ENCODE measurements at regions not wholly inside any gene's neighbourhood (a gene's known extent, or its start where the extent isn't known, plus 50 kb on each side); places are given as distances from the start of the nearest gene placed in this dataset.

DNA sequence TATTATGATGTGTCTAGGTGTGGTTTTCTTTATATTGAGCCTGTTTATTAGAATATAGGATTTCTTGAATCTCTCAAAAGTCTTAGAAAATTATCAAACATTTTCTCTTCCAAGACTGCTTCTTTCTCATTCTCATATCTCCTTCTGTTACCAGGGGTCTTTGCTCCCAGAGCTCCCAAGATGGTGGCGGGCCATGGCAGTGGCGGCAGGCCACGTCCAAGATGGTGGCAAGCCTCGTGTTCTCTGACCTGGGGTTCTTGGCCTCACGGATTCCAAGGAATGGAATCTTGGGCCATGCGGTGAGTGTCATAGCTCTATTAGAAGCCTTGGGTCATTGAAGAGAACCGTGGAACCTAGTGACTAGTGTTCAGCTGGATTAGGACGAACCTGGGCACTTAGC is 248.9 kb downstream of the SMARCA2 start:
- ChIA-PET POLR2A (no interaction called here), CTCF (interaction anchor here (0.6 to 0.7 kb wide), 2 partner anchors 13 to 806 kb away, joined by 3 to 4 read pairs; no protein-coding TSS in a partner anchor)
- TF ChIP-seq ZNF560 (tag by site-specific recombination; IDR thresholded peaks at IDR 0.05; ENCODE audit: borderline replicate concordance) (no peak), ZNF223 (tag by site-specific recombination; IDR thresholded peaks at IDR 0.05) (no peak), ZNF274 (IDR thresholded peaks at IDR 0.05; ENCODE audit: low read length) (no peak), ZNF274 (tag by site-specific recombination; IDR thresholded peaks at IDR 0.05; ENCODE audit: borderline replicate concordance) (no peak), ZNF791 (tag by site-specific recombination; IDR thresholded peaks at IDR 0.05) (no peak), ZNF629 (tag by site-specific recombination; IDR thresholded peaks at IDR 0.05) (no peak), HOXA7 (CRISPR knock-in tag; IDR thresholded peaks at IDR 0.05; ENCODE audit: borderline replicate concordance) (no peak), ZFP3 (tag by site-specific recombination; IDR thresholded peaks at IDR 0.05; ENCODE audit: low read depth) (no peak), YY2 (tag by site-specific recombination; IDR thresholded peaks at IDR 0.05) (no peak)
- TF ChIP-seq, protein P1, sequence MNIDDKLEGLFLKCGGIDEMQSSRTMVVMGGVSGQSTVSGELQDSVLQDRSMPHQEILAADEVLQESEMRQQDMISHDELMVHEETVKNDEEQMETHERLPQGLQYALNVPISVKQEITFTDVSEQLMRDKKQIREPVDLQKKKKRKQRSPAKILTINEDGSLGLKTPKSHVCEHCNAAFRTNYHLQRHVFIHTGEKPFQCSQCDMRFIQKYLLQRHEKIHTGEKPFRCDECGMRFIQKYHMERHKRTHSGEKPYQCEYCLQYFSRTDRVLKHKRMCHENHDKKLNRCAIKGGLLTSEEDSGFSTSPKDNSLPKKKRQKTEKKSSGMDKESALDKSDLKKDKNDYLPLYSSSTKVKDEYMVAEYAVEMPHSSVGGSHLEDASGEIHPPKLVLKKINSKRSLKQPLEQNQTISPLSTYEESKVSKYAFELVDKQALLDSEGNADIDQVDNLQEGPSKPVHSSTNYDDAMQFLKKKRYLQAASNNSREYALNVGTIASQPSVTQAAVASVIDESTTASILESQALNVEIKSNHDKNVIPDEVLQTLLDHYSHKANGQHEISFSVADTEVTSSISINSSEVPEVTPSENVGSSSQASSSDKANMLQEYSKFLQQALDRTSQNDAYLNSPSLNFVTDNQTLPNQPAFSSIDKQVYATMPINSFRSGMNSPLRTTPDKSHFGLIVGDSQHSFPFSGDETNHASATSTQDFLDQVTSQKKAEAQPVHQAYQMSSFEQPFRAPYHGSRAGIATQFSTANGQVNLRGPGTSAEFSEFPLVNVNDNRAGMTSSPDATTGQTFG (tag by site-specific recombination; IDR thresholded peaks at IDR 0.05; ENCODE audit: borderline replicate concordance): no peak
- TF ChIP-seq, protein P2, sequence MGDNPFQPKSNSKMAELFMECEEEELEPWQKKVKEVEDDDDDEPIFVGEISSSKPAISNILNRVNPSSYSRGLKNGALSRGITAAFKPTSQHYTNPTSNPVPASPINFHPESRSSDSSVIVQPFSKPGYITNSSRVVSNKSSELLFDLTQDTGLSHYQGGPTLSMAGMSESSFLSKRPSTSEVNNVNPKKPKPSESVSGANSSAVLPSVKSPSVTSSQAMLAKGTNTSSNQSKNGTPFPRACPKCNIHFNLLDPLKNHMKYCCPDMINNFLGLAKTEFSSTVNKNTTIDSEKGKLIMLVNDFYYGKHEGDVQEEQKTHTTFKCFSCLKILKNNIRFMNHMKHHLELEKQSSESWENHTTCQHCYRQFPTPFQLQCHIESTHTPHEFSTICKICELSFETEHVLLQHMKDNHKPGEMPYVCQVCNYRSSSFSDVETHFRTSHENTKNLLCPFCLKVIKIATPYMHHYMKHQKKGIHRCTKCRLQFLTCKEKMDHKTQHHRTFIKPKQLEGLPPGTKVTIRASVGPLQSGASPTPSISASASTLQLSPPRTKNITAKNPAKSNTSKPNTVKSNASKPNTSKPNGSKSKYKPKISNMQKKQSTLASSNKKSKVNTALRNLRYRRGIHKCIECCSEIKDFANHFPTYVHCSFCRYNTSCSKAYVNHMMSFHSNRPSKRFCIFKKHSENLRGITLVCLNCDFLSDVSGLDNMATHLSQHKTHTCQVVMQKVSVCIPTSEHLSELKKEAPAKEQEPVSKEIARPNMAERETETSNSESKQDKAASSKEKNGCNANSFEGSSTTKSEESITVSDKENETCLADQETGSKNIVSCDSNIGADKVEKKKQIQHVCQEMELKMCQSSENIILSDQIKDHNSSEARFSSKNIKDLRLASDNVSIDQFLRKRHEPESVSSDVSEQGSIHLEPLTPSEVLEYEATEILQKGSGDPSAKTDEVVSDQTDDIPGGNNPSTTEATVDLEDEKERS (tag by site-specific recombination; IDR thresholded peaks at IDR 0.05): no peak
- TF ChIP-seq, protein P3, sequence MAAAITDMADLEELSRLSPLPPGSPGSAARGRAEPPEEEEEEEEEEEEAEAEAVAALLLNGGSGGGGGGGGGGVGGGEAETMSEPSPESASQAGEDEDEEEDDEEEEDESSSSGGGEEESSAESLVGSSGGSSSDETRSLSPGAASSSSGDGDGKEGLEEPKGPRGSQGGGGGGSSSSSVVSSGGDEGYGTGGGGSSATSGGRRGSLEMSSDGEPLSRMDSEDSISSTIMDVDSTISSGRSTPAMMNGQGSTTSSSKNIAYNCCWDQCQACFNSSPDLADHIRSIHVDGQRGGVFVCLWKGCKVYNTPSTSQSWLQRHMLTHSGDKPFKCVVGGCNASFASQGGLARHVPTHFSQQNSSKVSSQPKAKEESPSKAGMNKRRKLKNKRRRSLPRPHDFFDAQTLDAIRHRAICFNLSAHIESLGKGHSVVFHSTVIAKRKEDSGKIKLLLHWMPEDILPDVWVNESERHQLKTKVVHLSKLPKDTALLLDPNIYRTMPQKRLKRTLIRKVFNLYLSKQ (tag by site-specific recombination; IDR thresholded peaks at IDR 0.05; ENCODE audit: borderline replicate concordance): no peak
- no peaks in the 10 kb centered on the region for H3K36me3 ChIP-seq (ENCODE audit: control insufficient read depth in 2 of 2, insufficient read depth in 1 of 2, low read length in 2 of 2)
- no peak overlapping the region for H3K4me3 ChIP-seq (ENCODE audit: low read depth, low read length)
- H3K4me1 ChIP-seq (ENCODE audit: control insufficient read depth, insufficient read depth, low read length): no peaks in the 10 kb centered on the region
- no peaks in the 10 kb centered on the region for H3K9me3 ChIP-seq (ENCODE audit: control insufficient read depth, insufficient read depth, low read depth, low read length)
- H3K27ac ChIP-seq (ENCODE audit: extremely low read depth, low read depth, low read length): no peak overlapping the region

DNA sequence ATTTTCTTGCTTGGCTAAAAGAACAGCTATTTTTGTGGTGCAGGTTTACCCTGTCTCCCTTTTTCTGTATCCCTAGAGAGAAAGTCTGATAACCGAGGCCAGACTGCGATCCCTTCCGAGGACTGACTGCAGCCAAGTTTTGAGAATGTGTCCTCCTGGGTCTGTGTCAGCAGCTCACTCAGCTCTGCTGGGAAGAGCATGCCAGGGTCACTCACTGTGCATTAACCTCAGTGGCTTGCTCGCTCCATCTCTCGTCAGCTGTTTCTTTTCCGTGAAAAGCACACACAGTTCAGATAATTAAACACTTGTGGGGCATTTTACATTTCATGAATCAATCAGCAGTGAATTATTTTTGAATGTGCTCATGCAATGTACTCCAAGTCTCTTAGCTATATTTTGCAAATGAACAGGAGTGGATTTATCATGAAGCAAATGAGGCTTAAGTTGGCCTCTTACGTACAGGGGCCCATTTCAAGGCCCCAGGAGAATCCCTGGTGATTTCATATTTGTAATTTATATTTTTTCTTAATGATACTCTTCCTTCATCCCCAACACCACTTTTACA is 252.1 kb downstream of the SMARCA2 start:
- Histone ChIP-seq H3K4me3 (ENCODE audit: low read depth, low read length) (no peak overlapping the region), H3K36me3 (ENCODE audit: control insufficient read depth in 2 of 2, insufficient read depth in 1 of 2, low read length in 2 of 2) (no peaks in the 10 kb centered on the region), H3K4me1 (ENCODE audit: control insufficient read depth, insufficient read depth, low read length) (no peaks in the 10 kb centered on the region), H3K27ac (ENCODE audit: extremely low read depth, low read depth, low read length) (no peak overlapping the region), H3K9me3 (ENCODE audit: control insufficient read depth, insufficient read depth, low read depth, low read length) (no peaks in the 10 kb centered on the region)
- CTCF ChIA-PET: interaction anchor here (0.6 kb wide), 1 partner anchor 87 kb away, joined by 3 read pairs; no protein-coding TSS in a partner anchor
- TF ChIP-seq ZNF10 (tag by site-specific recombination; IDR thresholded peaks at IDR 0.05) (no peak), ZNF830 (tag by site-specific recombination; IDR thresholded peaks at IDR 0.05; ENCODE audit: low read depth) (no peak), ZNF350 (tag by site-specific recombination; IDR thresholded peaks at IDR 0.05) (no peak), ZNF777 (tag by site-specific recombination; IDR thresholded peaks at IDR 0.05; ENCODE audit: borderline replicate concordance) (no peak), ZFP37 (tag by site-specific recombination; IDR thresholded peaks at IDR 0.05) (no peak)
- TF ChIP-seq, protein P4, sequence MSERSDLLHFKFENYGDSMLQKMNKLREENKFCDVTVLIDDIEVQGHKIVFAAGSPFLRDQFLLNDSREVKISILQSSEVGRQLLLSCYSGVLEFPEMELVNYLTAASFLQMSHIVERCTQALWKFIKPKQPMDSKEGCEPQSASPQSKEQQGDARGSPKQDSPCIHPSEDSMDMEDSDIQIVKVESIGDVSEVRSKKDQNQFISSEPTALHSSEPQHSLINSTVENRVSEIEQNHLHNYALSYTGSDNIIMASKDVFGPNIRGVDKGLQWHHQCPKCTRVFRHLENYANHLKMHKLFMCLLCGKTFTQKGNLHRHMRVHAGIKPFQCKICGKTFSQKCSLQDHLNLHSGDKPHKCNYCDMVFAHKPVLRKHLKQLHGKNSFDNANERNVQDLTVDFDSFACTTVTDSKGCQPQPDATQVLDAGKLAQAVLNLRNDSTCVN (tag by site-specific recombination; optimal IDR thresholded peaks at IDR 0.05): no peak
- POLR2A ChIA-PET: interaction anchor here (1.1 kb wide), 1 partner anchor 14 kb away, joined by 3 read pairs; no protein-coding TSS in a partner anchor
